ENCODE measurements at regions not wholly inside any gene's neighbourhood (a gene's known extent, or its start where the extent isn't known, plus 50 kb on each side); places are given as distances from the start of the nearest gene placed in this dataset.
"Not testable (repeated sequence)": the region's sequence is repeated elsewhere in the genome, so short reads cannot be mapped to it uniquely, and the experiment has no call there.

- no peak for DNase-seq (ENCODE audit: missing footprints)
- intact Hi-C loops (cut with DNase I), result no loop called here
- ATAC-seq, result no peak
These were observed 200.2 kb upstream of the TOX3 start for GRCh38 chr16:52747088-52747595.

- ATAC-seq (no peak), DNase-seq (ENCODE audit: missing footprints) (no peak)
- intact Hi-C loops (cut with DNase I), result no loop called here
These were observed 196.8 kb upstream of the TOX3 start for GRCh38 chr16:52743707-52744106.

- intact Hi-C loops (cut with DNase I), result no loop called here
- ATAC-seq, result no peak
- DNase-seq (ENCODE audit: missing footprints), result no peak
These were observed 195.7 kb upstream of the TOX3 start for GRCh38 chr16:52742608-52743170.

- ATAC-seq, result no peak
- intact Hi-C loops (cut with DNase I), result no loop called here
- no peak for DNase-seq (ENCODE audit: missing footprints)
These were observed 195.1 kb upstream of the TOX3 start for GRCh38 chr16:52742052-52742451.

GRCh38 chr16:52741351-52741750, 194.4 kb upstream of the TOX3 start:
- no peak for DNase-seq (ENCODE audit: missing footprints)
- no peak for ATAC-seq
- intact Hi-C loops (cut with DNase I), result no loop called here

- ATAC-seq (no peak), DNase-seq (ENCODE audit: missing footprints) (no peak)
- intact Hi-C loops (cut with DNase I), result no loop called here
These were observed 193.8 kb upstream of the TOX3 start for GRCh38 chr16:52740766-52741165.

GRCh38 chr16:52740333-52740732, 193.4 kb upstream of the TOX3 start:
- intact Hi-C loops (cut with DNase I), result no loop called here
- ATAC-seq, result no peak

GRCh38 chr16:52738992-52739391, 192.0 kb upstream of the TOX3 start:
- intact Hi-C loops (cut with DNase I), result not testable (repeated sequence)

More at GRCh38 chr16:52740333-52740732, 193.4 kb upstream of the TOX3 start:
- DNase-seq (ENCODE audit: missing footprints), result no peak

GRCh38 chr16:52731219-52731875, 184.4 kb upstream of the TOX3 start:
- intact Hi-C loops (cut with DNase I), result no loop called here
- ATAC-seq, result no peak
- no peak for DNase-seq (ENCODE audit: missing footprints)

More at GRCh38 chr16:52738992-52739391, 192.0 kb upstream of the TOX3 start:
- ATAC-seq; DNase-seq (ENCODE audit: missing footprints): not testable (repeated sequence)

- DNase-seq (ENCODE audit: missing footprints) (no peak), ATAC-seq (no peak)
- intact Hi-C loops (cut with DNase I), result no loop called here
These were observed 182.8 kb upstream of the TOX3 start for GRCh38 chr16:52729731-52730130.

GRCh38 chr16:52727849-52728248, 180.9 kb upstream of the TOX3 start:
- intact Hi-C loops (cut with DNase I), result no loop called here
- ATAC-seq, result no peak
- DNase-seq (ENCODE audit: missing footprints), result no peak

- ATAC-seq, result no peak
- intact Hi-C loops (cut with DNase I), result no loop called here
These were observed 180.5 kb upstream of the TOX3 start for GRCh38 chr16:52727441-52727840.

GRCh38 chr16:52725461-52725860, 178.5 kb upstream of the TOX3 start:
- intact Hi-C loops (cut with DNase I), result no loop called here
- ATAC-seq (no peak), DNase-seq (ENCODE audit: missing footprints) (no peak)

More at GRCh38 chr16:52727441-52727840, 180.5 kb upstream of the TOX3 start:
- no peak for DNase-seq (ENCODE audit: missing footprints)

- no peak for DNase-seq (ENCODE audit: missing footprints)
- intact Hi-C loops (cut with DNase I), result no loop called here
- no peak for ATAC-seq
These were observed 178.1 kb upstream of the TOX3 start for GRCh38 chr16:52725043-52725442.

- intact Hi-C loops (cut with DNase I), result no loop called here
- no peak for ATAC-seq
- DNase-seq (ENCODE audit: missing footprints), result no peak
These were observed 174.4 kb upstream of the TOX3 start for GRCh38 chr16:52721331-52721730.

- intact Hi-C loops (cut with DNase I), result no loop called here
- DNase-seq (ENCODE audit: missing footprints) (no peak), ATAC-seq (no peak)
These were observed 171.1 kb upstream of the TOX3 start for GRCh38 chr16:52718046-52718445.

- no peak for DNase-seq (ENCODE audit: missing footprints)
- intact Hi-C loops (cut with DNase I), result no loop called here
- no peak for ATAC-seq
These were observed 166.8 kb upstream of the TOX3 start for GRCh38 chr16:52713740-52714139.

- no peak for ATAC-seq
- intact Hi-C loops (cut with DNase I), result no loop called here
- DNase-seq (ENCODE audit: missing footprints), result no peak
These were observed 162.4 kb upstream of the TOX3 start for GRCh38 chr16:52709306-52709705.

GRCh38 chr16:52708476-52708875, 161.5 kb upstream of the TOX3 start:
- ATAC-seq, result no peak
- DNase-seq (ENCODE audit: missing footprints), result no peak
- intact Hi-C loops (cut with DNase I), result no loop called here

- ATAC-seq (no peak), DNase-seq (ENCODE audit: missing footprints) (no peak)
- intact Hi-C loops (cut with DNase I), result no loop called here
These were observed 160.9 kb upstream of the TOX3 start for GRCh38 chr16:52707676-52708337.

Data from Right ventricle myocardium inferior (tissue), 1 donor.